ENCODE measurements at regions not wholly inside any gene's neighbourhood (a gene's known extent, or its start where the extent isn't known, plus 50 kb on each side); places are given as distances from the start of the nearest gene placed in this dataset.

- no peak for DNase-seq
Measured at GRCh38 chr19:31601855-31602254, 252.6 kb upstream of the TSHZ3 start.

GRCh38 chr19:31602548-31602947 lies 253.3 kb upstream of the TSHZ3 start:
- no peak for DNase-seq

GRCh38 chr19:31604493-31605040 lies 255.3 kb upstream of the TSHZ3 start:
- no peak for DNase-seq

GRCh38 chr19:31610018-31610417 lies 260.8 kb upstream of the TSHZ3 start:
- DNase-seq, result no peak

- DNase-seq, result no peak
Measured at GRCh38 chr19:31611046-31611877, 262.0 kb upstream of the TSHZ3 start.

- DNase-seq, result no peak
Measured at GRCh38 chr19:31612873-31613272, 263.6 kb upstream of the TSHZ3 start.

- no peak for DNase-seq
Measured at GRCh38 chr19:31613683-31614219, 264.5 kb upstream of the TSHZ3 start.

- no peak for DNase-seq
Measured at GRCh38 chr19:31616031-31616430, 266.8 kb upstream of the TSHZ3 start.

GRCh38 chr19:31617010-31617585 lies 267.9 kb upstream of the TSHZ3 start:
- no peak for DNase-seq

- no peak for DNase-seq
Measured at GRCh38 chr19:31625056-31625455, 275.8 kb upstream of the TSHZ3 start.

GRCh38 chr19:31625575-31625974 lies 276.3 kb upstream of the TSHZ3 start:
- no peak for DNase-seq

- no peak for DNase-seq
Measured at GRCh38 chr19:31626941-31627340, 277.7 kb upstream of the TSHZ3 start.

GRCh38 chr19:31627620-31628365 lies 278.6 kb upstream of the TSHZ3 start:
- DNase-seq, result peak; percentile 10

- no peak for DNase-seq
Measured at GRCh38 chr19:31629579-31630363, 280.5 kb upstream of the TSHZ3 start.

- DNase-seq, result no peak
Measured at GRCh38 chr19:31633014-31633413, 283.8 kb upstream of the TSHZ3 start.

GRCh38 chr19:31639306-31639705 lies 290.1 kb upstream of the TSHZ3 start:
- no peak for DNase-seq

GRCh38 chr19:31641591-31641990 lies 292.4 kb upstream of the TSHZ3 start:
- DNase-seq, result no peak

- DNase-seq, result no peak
Measured at GRCh38 chr19:31648347-31648746, 299.1 kb upstream of the TSHZ3 start.

- no peak for DNase-seq
Measured at GRCh38 chr19:31656507-31656906, 307.3 kb upstream of the TSHZ3 start.

GRCh38 chr19:31658993-31659896 lies 310.0 kb upstream of the TSHZ3 start:
- no peak for DNase-seq

- no peak for DNase-seq
Measured at GRCh38 chr19:31659897-31660210, 310.6 kb upstream of the TSHZ3 start.
